GM23248 (cell line): ENCODE measurements at regions not wholly inside any gene's neighbourhood (a gene's known extent, or its start where the extent isn't known, plus 50 kb on each side); places are given as distances from the start of the nearest gene placed in this dataset.

Experiments used
- EZH2 ChIP-seq: fragments of 200-600 bp; sonication (generic); IDR thresholded peaks from 2 replicates; pipeline ENCODE4 v1.6.1; 2018; ENCODE audit warnings: antibody characterized with exemption, mild to moderate bottlenecking; ENCODE audit not compliant: insufficient read depth, poor library complexity, severe bottlenecking
- EZH2phosphoT487 ChIP-seq: fragments of 200-600 bp; sonication (generic); IDR thresholded peaks from 2 replicates; pipeline ENCODE4 v1.6.1; 2018; ENCODE audit warnings: antibody characterized with exemption, moderate library complexity, mild to moderate bottlenecking, low read depth; ENCODE audit not compliant: insufficient read depth

DNA sequence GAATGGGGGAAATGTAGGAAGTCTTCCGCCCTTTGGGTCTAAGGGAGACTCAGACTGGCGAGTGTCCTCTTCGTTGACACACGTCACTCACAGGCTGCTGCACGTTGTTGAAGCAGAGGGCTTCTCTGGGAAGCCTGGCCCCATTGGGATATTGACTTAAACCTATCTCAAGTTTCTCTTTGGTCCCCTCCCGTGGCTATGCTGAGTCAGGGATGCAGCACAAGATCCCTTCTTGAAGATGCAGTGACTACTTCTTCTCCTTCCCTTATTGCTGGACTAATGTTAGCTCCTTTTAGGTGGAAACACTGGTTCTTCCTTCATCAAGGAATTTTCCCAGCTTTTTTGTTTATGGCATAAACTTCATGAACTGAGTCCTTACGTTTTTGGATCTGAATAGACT is 89.8 kb upstream of the CCDC71L start:
- TF ChIP-seq EZH2phosphoT487, result no peak
- no peak for TF ChIP-seq EZH2
